Ammon's horn (tissue), 1 donor: ENCODE measurements at regions not wholly inside any gene's neighbourhood (a gene's known extent, or its start where the extent isn't known, plus 50 kb on each side); places are given as distances from the start of the nearest gene placed in this dataset.

Experiments
- DNase-seq: peaks from one replicate; pipeline ENCODE4 v3.0.0-alpha.2; 2016; ENCODE audit warnings: low spot score

DNA sequence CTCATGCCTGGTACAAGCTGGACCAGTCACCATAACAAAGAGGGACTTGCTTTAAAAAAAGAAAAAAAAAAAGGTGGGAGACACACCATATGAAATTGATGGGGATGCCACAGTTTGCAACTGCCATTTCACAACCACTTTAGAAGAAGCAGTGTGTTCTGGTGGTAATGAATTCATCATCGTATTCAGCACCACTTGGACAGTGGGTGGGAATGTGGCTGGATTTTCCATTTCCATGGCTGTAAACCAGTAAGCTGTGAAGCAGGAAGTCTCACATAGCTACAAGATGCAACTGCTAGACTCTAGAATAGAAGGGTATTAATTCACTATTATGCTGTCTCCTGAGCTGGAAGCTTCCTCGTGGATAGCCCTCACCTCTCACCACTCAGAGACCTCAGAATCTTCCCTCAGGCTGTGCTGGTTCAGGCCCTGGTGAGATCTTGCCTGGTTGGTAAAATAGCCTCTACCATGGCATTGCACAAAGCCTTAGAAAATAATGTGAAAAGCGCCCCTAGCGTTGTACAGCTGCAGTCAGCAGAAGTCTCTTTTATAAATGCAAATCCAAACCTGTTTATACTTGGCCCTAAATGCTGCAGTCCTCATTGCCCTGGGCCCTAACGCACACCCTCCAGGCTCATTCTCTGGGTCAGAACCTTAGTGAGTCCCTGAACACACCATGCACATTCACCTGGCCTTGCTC lies 150.7 kb downstream of the KCTD15 start:
- peak; percentile 47 for DNase-seq

DNA sequence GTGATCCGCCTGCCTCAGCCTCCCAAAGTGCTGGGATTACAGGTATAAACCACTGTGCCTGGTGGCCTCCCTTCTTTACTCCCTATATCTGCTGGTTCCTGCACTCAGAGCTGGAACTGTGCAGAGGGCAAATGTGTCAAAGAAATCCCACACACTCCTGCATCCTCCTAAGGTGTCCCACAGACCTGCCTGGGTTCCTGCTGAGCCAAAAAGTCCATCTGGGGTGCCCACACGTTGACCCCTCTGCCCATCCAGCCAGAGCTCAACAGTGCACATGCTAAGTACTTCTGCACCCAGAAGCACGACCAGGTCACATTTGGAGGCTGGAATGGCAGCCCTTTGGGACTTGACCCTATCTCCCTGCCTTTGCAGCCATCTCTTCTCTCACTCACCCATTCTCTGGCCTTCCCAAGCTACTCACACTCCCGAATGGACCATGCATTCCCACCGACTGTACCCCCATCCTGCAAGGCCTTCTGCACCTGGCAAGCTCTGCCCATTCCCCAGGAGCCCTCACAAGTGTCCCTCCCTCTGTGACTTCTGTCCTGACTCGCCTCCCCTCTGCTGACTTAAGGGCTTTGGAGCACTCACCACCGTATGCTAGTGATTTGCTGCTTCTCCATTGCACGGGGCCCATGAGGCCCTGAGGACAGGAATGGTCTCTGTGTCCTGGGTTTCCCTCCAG lies 152.1 kb downstream of the KCTD15 start:
- DNase-seq: no peak

- no peak for DNase-seq
These were observed 153.6 kb downstream of the KCTD15 start for GRCh38 chr19:33950091-33950750.

- DNase-seq: no peak
These were observed 156.4 kb downstream of the KCTD15 start for GRCh38 chr19:33953023-33953422.

- DNase-seq: no peak
These were observed 156.9 kb downstream of the KCTD15 start for GRCh38 chr19:33953592-33953991.

GRCh38 chr19:33954686-33955085 lies 158.0 kb downstream of the KCTD15 start:
- no peak for DNase-seq

DNA sequence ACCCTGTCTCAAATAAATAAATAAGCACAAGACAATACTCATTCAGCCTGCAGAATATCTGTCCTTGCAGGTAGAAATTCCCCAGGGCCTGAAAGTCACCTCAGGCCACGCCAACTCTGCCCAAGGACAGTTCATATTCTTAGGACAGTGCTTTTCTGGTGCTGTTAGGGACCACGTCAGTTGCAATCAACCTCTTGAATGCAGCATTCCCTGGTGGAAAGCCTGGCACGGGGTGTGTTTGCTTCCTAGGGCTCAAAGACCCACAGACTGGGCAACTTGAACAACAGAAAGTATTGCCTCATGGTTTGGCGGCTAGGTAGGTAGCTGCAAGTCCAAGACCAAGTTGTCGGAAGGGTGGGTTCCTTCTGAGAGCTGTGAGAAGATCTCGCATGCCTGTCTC lies 160.3 kb downstream of the KCTD15 start:
- DNase-seq: no peak

GRCh38 chr19:33957804-33958203 lies 161.1 kb downstream of the KCTD15 start:
- DNase-seq: no peak

DNA sequence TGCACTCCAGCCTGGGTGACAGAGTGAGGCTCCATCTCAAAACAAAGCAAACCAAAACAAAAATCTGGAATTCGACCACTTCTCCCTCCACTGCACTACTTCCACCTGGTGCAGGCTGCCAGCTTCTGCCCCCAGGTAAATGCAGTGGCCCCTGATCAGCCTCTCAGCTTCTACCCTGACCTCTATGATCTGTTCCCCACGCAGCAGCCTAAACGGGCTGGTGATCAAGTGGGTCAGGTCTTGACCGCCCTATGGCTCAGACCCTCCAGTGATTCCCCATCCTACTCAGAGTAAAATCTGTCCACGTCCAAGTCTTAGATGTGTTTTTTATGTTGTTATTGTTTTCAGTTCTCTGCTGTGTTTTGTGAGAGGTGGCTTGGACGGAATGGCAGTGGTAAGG lies 163.9 kb downstream of the KCTD15 start:
- DNase-seq: no peak

- no peak for DNase-seq
These were observed 165.5 kb downstream of the KCTD15 start for GRCh38 chr19:33962161-33962560.

GRCh38 chr19:33963514-33963913 lies 166.8 kb downstream of the KCTD15 start:
- no peak for DNase-seq

DNA sequence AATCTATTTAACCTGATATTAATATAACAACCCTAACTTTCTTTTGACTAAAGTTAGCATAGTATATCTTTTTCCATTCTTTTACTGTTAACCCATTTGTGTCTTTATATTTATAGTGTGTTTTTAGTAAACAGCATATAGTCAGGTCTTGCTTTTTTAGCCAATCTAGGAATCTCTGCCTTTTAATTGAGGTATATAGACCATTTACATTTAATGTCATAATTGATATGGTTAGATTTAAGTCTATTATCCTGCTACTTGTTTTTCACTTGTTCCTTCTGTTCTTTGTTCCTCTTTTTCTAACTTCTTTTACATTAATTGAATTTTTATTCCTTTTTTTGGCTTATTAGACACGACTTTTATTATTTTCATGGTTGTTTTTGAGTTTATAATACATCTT lies 174.4 kb downstream of the KCTD15 start:
- DNase-seq: no peak

- no peak for DNase-seq
These were observed 181.4 kb downstream of the KCTD15 start for GRCh38 chr19:33977756-33978685.

DNA sequence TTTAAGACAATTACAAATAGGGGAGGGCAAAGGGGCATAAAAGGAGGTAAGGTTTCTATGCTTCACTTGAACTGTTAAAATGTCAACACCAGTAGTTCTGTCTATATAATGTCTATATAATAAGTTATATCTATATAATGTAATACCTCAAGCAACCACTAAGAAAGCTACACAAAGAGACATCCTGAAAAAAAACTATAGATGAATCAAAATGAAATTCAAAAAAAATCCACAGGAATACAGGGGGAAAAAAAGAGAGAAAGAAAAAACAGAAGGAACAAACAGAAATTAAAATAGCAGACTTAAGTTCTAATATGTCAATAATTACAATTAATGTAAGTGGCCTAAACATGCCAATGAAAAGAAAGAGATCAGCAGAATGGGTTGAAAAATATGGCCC lies 186.0 kb downstream of the KCTD15 start:
- no peak for DNase-seq

GRCh38 chr19:33988601-33989000 lies 183.7 kb upstream of the LSM14A start:
- no peak for DNase-seq

- DNase-seq: no peak
These were observed 174.6 kb upstream of the LSM14A start for GRCh38 chr19:33997690-33998089.

GRCh38 chr19:33998302-33998701 lies 174.0 kb upstream of the LSM14A start:
- DNase-seq: no peak

DNA sequence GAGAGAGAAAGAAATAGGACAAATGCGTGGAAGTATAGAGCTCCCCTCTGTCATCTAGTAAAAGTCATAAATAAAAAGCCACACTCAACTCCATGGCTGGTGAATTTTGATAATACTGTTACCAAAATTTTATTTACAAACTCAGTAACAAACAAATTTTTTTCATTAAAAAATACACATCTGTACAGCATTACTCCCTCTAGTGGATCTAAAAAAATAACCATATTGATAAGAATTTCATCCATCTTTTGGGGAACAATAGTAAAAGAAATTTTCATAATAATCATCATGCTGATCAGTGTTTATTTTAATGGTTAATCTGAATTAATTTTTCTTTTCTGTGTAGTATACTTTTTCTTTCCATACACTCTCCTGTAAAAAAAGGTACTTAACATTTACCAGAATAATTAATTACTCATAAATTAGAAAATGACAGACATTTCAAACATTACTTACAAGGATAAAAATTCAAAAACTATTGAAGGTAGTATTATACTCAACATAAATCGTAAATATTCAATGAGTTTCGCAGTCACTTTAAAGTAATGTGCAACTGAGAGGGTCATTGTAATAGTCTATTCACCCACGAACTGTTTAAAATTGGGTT lies 173.5 kb upstream of the LSM14A start:
- DNase-seq: no peak

DNA sequence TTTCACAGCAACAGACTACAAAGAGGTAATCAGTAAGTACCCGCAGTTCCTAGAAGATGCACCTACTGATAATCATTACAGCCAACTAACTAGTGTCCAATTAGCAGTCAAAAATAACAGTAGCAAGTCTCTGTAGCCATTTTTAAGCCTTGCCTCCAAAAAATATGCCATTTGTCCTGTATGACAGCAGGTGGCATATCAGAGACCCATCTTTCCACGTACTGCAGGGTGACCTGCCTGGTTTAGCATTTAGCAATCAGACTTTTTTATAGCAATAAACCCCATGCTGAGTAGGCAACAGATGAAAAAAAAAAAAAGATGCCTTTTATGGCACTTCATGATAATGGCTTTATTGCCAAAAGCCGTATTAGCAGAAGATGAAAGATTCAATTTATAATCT lies 155.3 kb upstream of the LSM14A start:
- no peak for DNase-seq

DNA sequence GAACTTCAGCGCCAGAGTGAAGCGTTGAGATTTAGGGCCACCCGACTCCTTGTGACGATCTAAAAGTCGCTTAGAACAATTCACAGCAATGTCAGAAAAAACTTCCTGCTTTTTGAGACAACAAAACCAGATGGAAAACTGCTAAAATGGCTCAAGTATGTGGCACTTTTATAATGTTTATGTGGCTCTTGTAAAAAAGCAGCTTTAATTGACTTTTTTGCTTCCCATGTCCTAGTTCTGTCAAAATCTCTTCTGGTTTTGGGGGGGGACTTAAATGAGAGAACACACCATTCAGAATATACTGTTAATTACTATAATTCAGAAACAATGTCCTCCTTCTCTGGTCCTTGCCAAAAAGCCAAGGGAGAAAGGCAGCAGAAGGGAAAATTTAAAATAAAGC lies 154.7 kb upstream of the LSM14A start:
- no peak for DNase-seq

DNA sequence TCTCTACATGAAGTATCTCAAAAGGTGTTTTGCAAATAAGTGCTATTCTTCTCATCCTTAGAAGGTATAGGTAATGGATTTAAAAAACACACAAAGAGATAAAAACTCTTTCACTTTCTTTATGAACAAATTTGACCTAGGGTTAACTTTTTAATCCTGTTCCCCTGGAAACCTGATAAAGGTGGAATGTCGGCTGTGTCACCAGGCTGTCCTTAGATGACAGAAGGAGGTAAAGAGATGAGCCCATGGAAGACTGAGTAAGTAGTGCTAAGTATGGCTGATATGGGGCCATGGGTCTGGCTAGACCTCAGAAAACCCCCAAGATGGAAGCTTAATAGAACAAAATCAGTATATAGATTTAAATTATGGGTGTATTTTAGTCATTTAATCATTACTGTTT lies 153.8 kb upstream of the LSM14A start:
- no peak for DNase-seq

DNA sequence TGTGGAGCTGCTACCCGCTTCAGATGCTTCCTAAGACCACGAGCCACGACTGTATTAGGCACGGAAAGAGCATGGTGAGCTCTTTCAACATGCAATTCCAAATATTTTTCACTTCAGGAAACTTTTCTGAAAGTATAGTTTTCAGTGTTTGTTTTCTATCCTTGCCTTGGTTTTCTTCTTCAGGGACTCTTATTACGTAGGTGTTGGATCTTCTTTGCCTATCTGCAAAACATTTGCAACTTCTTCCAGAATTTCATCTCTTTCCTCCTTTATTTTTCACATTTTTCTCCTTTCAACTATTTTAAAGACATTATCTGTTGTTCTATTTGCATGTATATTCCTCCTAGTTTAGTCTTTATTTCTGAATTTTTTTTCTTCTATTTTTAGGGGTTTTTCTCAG lies 148.9 kb upstream of the LSM14A start:
- no peak for DNase-seq
